HEK293 (cell line): ENCODE measurements at regions not wholly inside any gene's neighbourhood (a gene's known extent, or its start where the extent isn't known, plus 50 kb on each side); places are given as distances from the start of the nearest gene placed in this dataset.

ENCODE experiments used
- CTCF ChIP-seq: fragments of 450-650 bp; formaldehyde crosslinking; IDR thresholded peaks from 2 replicates; pipeline ENCODE4 v1.5.1; 2016; ENCODE audit warnings: missing biosample characterization, missing genetic modification characterization
- MZF1 ChIP-seq: fragments of 450-650 bp; formaldehyde crosslinking; IDR thresholded peaks from 2 replicates; pipeline ENCODE4 v1.5.1; 2017; ENCODE audit warnings: missing biosample characterization, missing genetic modification characterization, borderline replicate concordance
- PATZ1 ChIP-seq: fragments of 450-650 bp; formaldehyde crosslinking; IDR thresholded peaks from 2 replicates; pipeline ENCODE4 v1.5.1; 2016; ENCODE audit warnings: missing biosample characterization, missing genetic modification characterization
- ZBTB26 ChIP-seq: fragments of 450-650 bp; formaldehyde crosslinking; optimal IDR thresholded peaks from 2 replicates; pipeline ENCODE3; 2016; ENCODE audit warnings: missing biosample characterization, mild to moderate bottlenecking, missing genetic modification characterization
- ZNF239 ChIP-seq: fragments of 450-650 bp; formaldehyde crosslinking; IDR thresholded peaks from 2 replicates; pipeline ENCODE4 v1.5.1; 2016; ENCODE audit warnings: missing biosample characterization, missing genetic modification characterization
- ZNF274 ChIP-seq, 2 experiments: fragments of 200-500 bp in 1 of 2; fragments of 450-650 bp in 1 of 2; sonication (Bioruptor generic) in 1 of 2; formaldehyde crosslinking in 1 of 2; IDR thresholded peaks; 2 replicates each; pipeline versions ENCODE4 v1.5.1 to v1.6.1; 2014 to 2016; ENCODE audit warnings: borderline replicate concordance in 1 of 2, inconsistent platforms in 1 of 2, low read length in 1 of 2, missing biosample characterization in 1 of 2, missing genetic modification characterization in 1 of 2
- ZNF404 ChIP-seq: fragments of 450-650 bp; formaldehyde crosslinking; IDR thresholded peaks from 2 replicates; pipeline ENCODE4 v1.5.1; 2017; ENCODE audit warnings: missing biosample characterization, missing genetic modification characterization
- ZNF449 ChIP-seq: fragments of 450-650 bp; formaldehyde crosslinking; IDR thresholded peaks from 2 replicates; pipeline ENCODE4 v1.5.1; 2017; ENCODE audit warnings: missing biosample characterization, mild to moderate bottlenecking, missing genetic modification characterization, moderate library complexity
- ZNF549 ChIP-seq: fragments of 450-650 bp; IDR thresholded peaks from 2 replicates; pipeline ENCODE4 v1.5.1; 2018; ENCODE audit warnings: missing biosample characterization, missing genetic modification characterization, mild to moderate bottlenecking, inconsistent platforms, moderate library complexity
- ZNF701 ChIP-seq: fragments of 450-650 bp; formaldehyde crosslinking; IDR thresholded peaks from 2 replicates; pipeline ENCODE4 v1.5.1; 2016; ENCODE audit warnings: missing biosample characterization, missing genetic modification characterization
- ZSCAN18 ChIP-seq: fragments of 450-650 bp; formaldehyde crosslinking; IDR thresholded peaks from 2 replicates; pipeline ENCODE4 v1.5.1; 2016; ENCODE audit warnings: missing biosample characterization, missing genetic modification characterization

- no peak for TF ChIP-seq ZNF701 (tag by site-specific recombination)
- no peak for TF ChIP-seq CTCF (tag by site-specific recombination)
- no peak for TF ChIP-seq ZNF239
- TF ChIP-seq ZSCAN18 (tag by site-specific recombination), result no peak
- no peak for TF ChIP-seq MZF1 (tag by site-specific recombination)
- TF ChIP-seq ZNF274 (IDR thresholded peaks at IDR 0.05; ENCODE audit: low read length), result no peak
- no peak for TF ChIP-seq ZNF274 (tag by site-specific recombination; IDR thresholded peaks at IDR 0.05; ENCODE audit: borderline replicate concordance)
- TF ChIP-seq ZNF404 (tag by site-specific recombination), result no peak
- TF ChIP-seq ZNF549, result no peak
- TF ChIP-seq PATZ1 (tag by site-specific recombination), result no peak
- TF ChIP-seq ZBTB26, result no peak
- no peak for TF ChIP-seq ZNF449 (tag by site-specific recombination)
Observed at GRCh38 chr12:63351370-63351769, 200.4 kb upstream of the AVPR1A start.
